GM12878 (cell line): ENCODE measurements at regions not wholly inside any gene's neighbourhood (a gene's known extent, or its start where the extent isn't known, plus 50 kb on each side); places are given as distances from the start of the nearest gene placed in this dataset.

Source experiments
- ATAC-seq: fragments of 200-7000 bp; cut with Tn5 transposase; 3 replicates; pipeline ENCODE4 v1.9.1; 2020; ENCODE audit warnings: mild to moderate bottlenecking, moderate library complexity
- BruUV-seq: library from RNA; stranded (reverse); fragments of 400-500 nt; replicated peaks from 2 replicates; lab custom pipeline; 2021; lab: Mats Ljungman, UMichigan
- CTCF ChIA-PET: fragments of 300-600 bp; sonication (Branson Sonifier 250); formaldehyde crosslinking; extraction: SDS; loops from one replicate; lab custom pipeline; 2021; ENCODE audit warnings: inconsistent platforms; lab: Yijun Ruan, JAX
- POLR2A ChIA-PET: fragments of 350-600 bp; formaldehyde crosslinking; extraction: SDS; loops from one replicate; lab custom pipeline; 2021; ENCODE audit warnings: inconsistent platforms; lab: Charles Lee
- RAD21 ChIA-PET: fragments of 300-600 bp; sonication (Branson Sonifier 250); formaldehyde crosslinking; loops from one replicate; lab custom pipeline; 2023; ENCODE audit warnings: antibody characterized with exemption; ENCODE audit not compliant: unreplicated experiment; lab: Charles Lee
- SMC1A ChIA-PET: fragments of 300-600 bp; sonication (Branson Sonifier 250); formaldehyde crosslinking; loops from one replicate; lab custom pipeline; 2023; ENCODE audit not compliant: unreplicated experiment, uncharacterized antibody; lab: Charles Lee
- DNase-seq: peaks from one replicate; pipeline ENCODE4 v3.0.0-alpha.2; 2011; ENCODE audit warnings: low read depth, low spot score
- FAIRE-seq: peaks from 3 replicates; lab custom pipeline; 2011; peaks lifted over from hg19 to GRCh38; lab: Jason Lieb, UNC
- H2AFZ ChIP-seq: 2 replicates; pipeline ENCODE4 v1.6.0; 2011; ENCODE audit warnings: low read depth, low read length, control low read depth; ENCODE audit not compliant: control insufficient read depth
- H3K27ac ChIP-seq: 2 replicates; pipeline ENCODE4 v1.5.1; 2011; ENCODE audit warnings: control low read depth; ENCODE audit not compliant: control insufficient read depth, insufficient read depth
- H3K27me3 ChIP-seq, 2 experiments: replicated peaks in 1 of 2; 2 replicates each; pipeline versions ENCODE4 v1.6.0 to v1.6.1; 2011; ENCODE audit warnings: low read length in 1 of 2; ENCODE audit not compliant: control insufficient read depth in 2 of 2, insufficient read depth in 2 of 2
- H3K36me3 ChIP-seq, 2 experiments: 2 replicates each; pipeline ENCODE4 v1.5.1; 2011; ENCODE audit warnings: low read length in 1 of 2; ENCODE audit not compliant: control insufficient read depth in 2 of 2, insufficient read depth in 2 of 2
- H3K4me1 ChIP-seq: 2 replicates; pipeline ENCODE4 v1.6.1; 2011; ENCODE audit warnings: mild to moderate bottlenecking, low read length, moderate library complexity, mixed read lengths; ENCODE audit not compliant: control insufficient read depth, insufficient read depth
- H3K4me2 ChIP-seq: 2 replicates; pipeline ENCODE4 v1.6.0; 2011; ENCODE audit warnings: control low read depth; ENCODE audit not compliant: control insufficient read depth, insufficient read depth
- H3K4me3 ChIP-seq: fragments of 200-600 bp; sonication (generic); 2 replicates; pipeline ENCODE4 v1.5.1; 2016
- H3K79me2 ChIP-seq: 2 replicates; pipeline ENCODE4 v1.6.0; 2011; ENCODE audit warnings: low read length; ENCODE audit not compliant: control insufficient read depth, insufficient read depth
- H3K9ac ChIP-seq: 2 replicates; pipeline ENCODE4 v1.8.0; 2011; ENCODE audit warnings: low read length, control low read depth, mixed read lengths; ENCODE audit not compliant: control insufficient read depth, insufficient read depth
- H3K9me3 ChIP-seq: replicated peaks from 3 replicates; pipeline ENCODE4 v1.5.1; 2011; ENCODE audit warnings: mild to moderate bottlenecking, low read length; ENCODE audit not compliant: control insufficient read depth, insufficient read depth
- H4K20me1 ChIP-seq: 2 replicates; pipeline ENCODE4 v1.6.0; 2011; ENCODE audit not compliant: control insufficient read depth, insufficient read depth
- BACH1 ChIP-seq: fragments of 450-650 bp; IDR thresholded peaks from 2 replicates; pipeline ENCODE4 v1.6.1; 2017; ENCODE audit warnings: mild to moderate bottlenecking, borderline replicate concordance
- CHD1 ChIP-seq: IDR thresholded peaks from 2 replicates; pipeline ENCODE4 v1.6.1; 2012; ENCODE audit warnings: low read depth, low read length, improper control_type of control experiment
- HDAC2 ChIP-seq: fragments of 200-600 bp; sonication (generic); IDR thresholded peaks from 2 replicates; pipeline ENCODE4 v1.6.1; 2017
- IKZF2 ChIP-seq, 2 experiments: fragments of 450-650 bp; IDR thresholded peaks; 2 replicates each; pipeline ENCODE4 v1.6.1; 2017; ENCODE audit warnings: mild to moderate bottlenecking in 2 of 2, moderate library complexity in 2 of 2
- IRF4 ChIP-seq: IDR thresholded peaks from 2 replicates; pipeline ENCODE4 v1.6.1; 2011; ENCODE audit warnings: low read depth, low read length
- MTA2 ChIP-seq: fragments of 450-650 bp; IDR thresholded peaks from 2 replicates; pipeline ENCODE4 v1.6.1; 2016; ENCODE audit warnings: low read depth, mild to moderate bottlenecking, moderate library complexity
- NFXL1 ChIP-seq: fragments of 450-650 bp; IDR thresholded peaks from 2 replicates; pipeline ENCODE4 v1.6.1; 2017; ENCODE audit warnings: antibody characterized with exemption, mild to moderate bottlenecking, borderline replicate concordance
- RAD51 ChIP-seq: fragments of 450-650 bp; IDR thresholded peaks from 2 replicates; pipeline ENCODE4 v1.6.1; 2016; ENCODE audit warnings: moderate library complexity, mild to moderate bottlenecking, inconsistent platforms
- ZNF384 ChIP-seq: IDR thresholded peaks from 2 replicates; pipeline ENCODE4 v1.6.1; 2012; ENCODE audit warnings: low read depth, mild to moderate bottlenecking, low read length, improper control_type of control experiment, borderline replicate concordance
- whole genome bisulfite sequencing: methylation state at CpG from one replicate; pipeline ENCODE4 v1.1.6; 2016; ENCODE audit warnings: low lambda C conversion rate; ENCODE audit not compliant: insufficient replicate concordance, insufficient coverage; ENCODE audit errors: missing lambda C conversion rate; 5-methylcytosine and 5-hydroxymethylcytosine counted together
- in situ Hi-C: fragments of 300-500 bp; cut with MboI; formaldehyde crosslinking; loops from 9 replicates; pipeline ENCODE4 v1.14.3; 2018; ENCODE audit warnings: mixed read lengths
- intact Hi-C: fragments of 100-400 bp; cut with micrococcal nuclease; formaldehyde crosslinking; loops from one replicate; pipeline ENCODE4 v1.14.2; 2022; ENCODE audit not compliant: unreplicated experiment
- TF ChIP-seq, protein P1 (sequence below): fragments of 450-650 bp; IDR thresholded peaks from 2 replicates; pipeline ENCODE4 v1.6.1; 2018; ENCODE audit warnings: mild to moderate bottlenecking, low read depth, moderate library complexity; ENCODE audit not compliant: partially characterized antibody
- TF ChIP-seq, protein P2 (sequence below): fragments of 450-650 bp; conservative IDR thresholded peaks from 2 replicates; pipeline ENCODE4 v1.6.1; 2017; ENCODE audit warnings: mild to moderate bottlenecking, moderate library complexity
- TF ChIP-seq, protein P3 (sequence below): fragments of 450-650 bp; IDR thresholded peaks from 2 replicates; pipeline ENCODE4 v1.6.1; 2017; ENCODE audit warnings: mild to moderate bottlenecking, low read depth, inconsistent platforms; ENCODE audit not compliant: poor library complexity, severe bottlenecking

DNA sequence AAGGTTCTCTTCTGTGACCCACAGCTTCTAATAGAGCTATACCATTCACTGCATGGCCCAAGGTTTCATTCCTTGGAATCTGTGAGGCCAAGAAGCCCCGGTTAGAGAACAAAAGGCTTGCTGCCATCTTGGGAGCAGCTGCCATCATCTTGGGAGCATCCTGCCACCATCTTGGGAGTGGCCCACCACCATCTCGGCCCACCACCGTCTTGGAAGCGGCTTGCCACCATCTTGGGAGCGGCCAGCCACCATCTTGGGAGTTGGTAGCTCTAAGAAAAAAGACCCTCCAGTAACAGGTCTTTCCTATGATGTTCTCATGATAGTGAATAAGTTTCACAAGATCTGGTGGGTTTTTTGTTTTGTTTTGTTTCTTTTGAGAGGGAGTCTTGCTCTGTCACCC, 703.9 kb upstream of the ANO3 start:
- no TSS peak for BruUV-seq
- POLR2A ChIA-PET = no interaction called here
- no peak overlapping the region for H3K27ac ChIP-seq
- H2AFZ ChIP-seq = no peak overlapping the region
- no peaks in the 10 kb centered on the region for H4K20me1 ChIP-seq
- H3K9ac ChIP-seq = no peak overlapping the region
- no peaks in the 10 kb centered on the region for H3K9me3 ChIP-seq
- H3K36me3 ChIP-seq = no peaks in the 10 kb centered on the region
- RAD21 ChIA-PET = no interaction called here
- no peak for DNase-seq
- H3K79me2 ChIP-seq = no peaks in the 10 kb centered on the region
- CTCF ChIA-PET = no interaction called here
- H3K4me1 ChIP-seq = no peaks in the 10 kb centered on the region
- SMC1A ChIA-PET = no interaction called here
- no peak overlapping the region for H3K4me3 ChIP-seq
- 22% methylated on average over 5 of the region's 5 CpGs for WGBS
- no peak for FAIRE-seq
- no peaks in the 10 kb centered on the region for H3K27me3 ChIP-seq
- ATAC-seq = no peak
- no peak for TF ChIP-seq IRF4
- TF ChIP-seq ZNF384 = no peak
- TF ChIP-seq BACH1 = no peak
- no peak for TF ChIP-seq RAD51
- TF ChIP-seq, protein P1, sequence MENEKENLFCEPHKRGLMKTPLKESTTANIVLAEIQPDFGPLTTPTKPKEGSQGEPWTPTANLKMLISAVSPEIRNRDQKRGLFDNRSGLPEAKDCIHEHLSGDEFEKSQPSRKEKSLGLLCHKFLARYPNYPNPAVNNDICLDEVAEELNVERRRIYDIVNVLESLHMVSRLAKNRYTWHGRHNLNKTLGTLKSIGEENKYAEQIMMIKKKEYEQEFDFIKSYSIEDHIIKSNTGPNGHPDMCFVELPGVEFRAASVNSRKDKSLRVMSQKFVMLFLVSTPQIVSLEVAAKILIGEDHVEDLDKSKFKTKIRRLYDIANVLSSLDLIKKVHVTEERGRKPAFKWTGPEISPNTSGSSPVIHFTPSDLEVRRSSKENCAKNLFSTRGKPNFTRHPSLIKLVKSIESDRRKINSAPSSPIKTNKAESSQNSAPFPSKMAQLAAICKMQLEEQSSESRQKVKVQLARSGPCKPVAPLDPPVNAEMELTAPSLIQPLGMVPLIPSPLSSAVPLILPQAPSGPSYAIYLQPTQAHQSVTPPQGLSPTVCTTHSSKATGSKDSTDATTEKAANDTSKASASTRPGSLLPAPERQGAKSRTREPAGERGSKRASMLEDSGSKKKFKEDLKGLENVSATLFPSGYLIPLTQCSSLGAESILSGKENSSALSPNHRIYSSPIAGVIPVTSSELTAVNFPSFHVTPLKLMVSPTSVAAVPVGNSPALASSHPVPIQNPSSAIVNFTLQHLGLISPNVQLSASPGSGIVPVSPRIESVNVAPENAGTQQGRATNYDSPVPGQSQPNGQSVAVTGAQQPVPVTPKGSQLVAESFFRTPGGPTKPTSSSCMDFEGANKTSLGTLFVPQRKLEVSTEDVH = no peak
- TF ChIP-seq IKZF2 (IDR thresholded peaks at IDR 0.05) = no peak
- no peak for TF ChIP-seq HDAC2
- TF ChIP-seq MTA2 = no peak
- no peak for TF ChIP-seq NFXL1
- TF ChIP-seq, protein P2, sequence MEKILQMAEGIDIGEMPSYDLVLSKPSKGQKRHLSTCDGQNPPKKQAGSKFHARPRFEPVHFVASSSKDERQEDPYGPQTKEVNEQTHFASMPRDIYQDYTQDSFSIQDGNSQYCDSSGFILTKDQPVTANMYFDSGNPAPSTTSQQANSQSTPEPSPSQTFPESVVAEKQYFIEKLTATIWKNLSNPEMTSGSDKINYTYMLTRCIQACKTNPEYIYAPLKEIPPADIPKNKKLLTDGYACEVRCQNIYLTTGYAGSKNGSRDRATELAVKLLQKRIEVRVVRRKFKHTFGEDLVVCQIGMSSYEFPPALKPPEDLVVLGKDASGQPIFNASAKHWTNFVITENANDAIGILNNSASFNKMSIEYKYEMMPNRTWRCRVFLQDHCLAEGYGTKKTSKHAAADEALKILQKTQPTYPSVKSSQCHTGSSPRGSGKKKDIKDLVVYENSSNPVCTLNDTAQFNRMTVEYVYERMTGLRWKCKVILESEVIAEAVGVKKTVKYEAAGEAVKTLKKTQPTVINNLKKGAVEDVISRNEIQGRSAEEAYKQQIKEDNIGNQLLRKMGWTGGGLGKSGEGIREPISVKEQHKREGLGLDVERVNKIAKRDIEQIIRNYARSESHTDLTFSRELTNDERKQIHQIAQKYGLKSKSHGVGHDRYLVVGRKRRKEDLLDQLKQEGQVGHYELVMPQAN = no peak
- no peak for TF ChIP-seq CHD1
- TF ChIP-seq, protein P3, sequence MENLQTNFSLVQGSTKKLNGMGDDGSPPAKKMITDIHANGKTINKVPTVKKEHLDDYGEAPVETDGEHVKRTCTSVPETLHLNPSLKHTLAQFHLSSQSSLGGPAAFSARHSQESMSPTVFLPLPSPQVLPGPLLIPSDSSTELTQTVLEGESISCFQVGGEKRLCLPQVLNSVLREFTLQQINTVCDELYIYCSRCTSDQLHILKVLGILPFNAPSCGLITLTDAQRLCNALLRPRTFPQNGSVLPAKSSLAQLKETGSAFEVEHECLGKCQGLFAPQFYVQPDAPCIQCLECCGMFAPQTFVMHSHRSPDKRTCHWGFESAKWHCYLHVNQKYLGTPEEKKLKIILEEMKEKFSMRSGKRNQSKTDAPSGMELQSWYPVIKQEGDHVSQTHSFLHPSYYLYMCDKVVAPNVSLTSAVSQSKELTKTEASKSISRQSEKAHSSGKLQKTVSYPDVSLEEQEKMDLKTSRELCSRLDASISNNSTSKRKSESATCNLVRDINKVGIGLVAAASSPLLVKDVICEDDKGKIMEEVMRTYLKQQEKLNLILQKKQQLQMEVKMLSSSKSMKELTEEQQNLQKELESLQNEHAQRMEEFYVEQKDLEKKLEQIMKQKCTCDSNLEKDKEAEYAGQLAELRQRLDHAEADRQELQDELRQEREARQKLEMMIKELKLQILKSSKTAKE = no peak
- intact Hi-C loops = no loop called here
- H3K4me2 ChIP-seq = no peak overlapping the region
- in situ Hi-C loops = no loop called here
